NT2/D1 (cell line): ENCODE measurements at regions not wholly inside any gene's neighbourhood (a gene's known extent, or its start where the extent isn't known, plus 50 kb on each side); places are given as distances from the start of the nearest gene placed in this dataset.

ENCODE experiments used
- SUZ12 ChIP-seq: IDR thresholded peaks from 2 replicates; pipeline ENCODE4 v1.6.1; 2011; ENCODE audit not compliant: insufficient read length, insufficient read depth; ENCODE audit errors: extremely low read depth
- YY1 ChIP-seq: IDR thresholded peaks from 2 replicates; pipeline ENCODE4 v1.6.1; 2011; ENCODE audit not compliant: insufficient read length, insufficient read depth

DNA sequence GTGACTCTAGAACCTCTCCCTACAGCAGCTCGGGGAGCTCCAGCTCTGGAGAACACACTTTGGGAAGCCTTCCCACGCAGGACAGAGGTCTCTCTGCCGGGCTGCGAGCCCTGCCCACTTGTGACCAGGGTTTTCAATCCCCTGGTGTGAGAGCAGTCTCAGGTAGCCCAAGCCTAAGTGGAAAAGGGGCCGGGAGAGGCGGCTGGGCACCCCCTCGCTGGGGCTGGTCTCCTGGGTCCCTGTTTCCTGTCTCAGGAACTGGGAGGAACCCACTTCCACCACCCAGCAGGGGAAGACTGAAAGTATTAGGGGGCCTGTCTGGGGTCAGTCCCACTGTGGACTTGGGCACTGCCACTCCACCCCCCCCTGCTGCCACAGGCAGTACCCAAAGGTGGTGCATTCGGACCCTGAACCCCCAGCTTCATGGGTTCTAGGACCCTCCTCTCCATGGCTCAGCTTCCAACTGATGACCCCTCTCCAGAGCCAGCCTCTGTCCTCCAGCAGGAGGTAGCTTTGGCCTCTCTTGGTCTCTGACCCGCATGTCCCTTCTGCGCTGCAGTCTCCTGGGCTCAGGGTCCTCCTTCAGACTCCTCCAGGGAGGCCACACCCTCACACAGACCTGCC, 70.0 kb downstream of the RRM2 start:
- no peak for TF ChIP-seq YY1
- TF ChIP-seq SUZ12 = no peak
